GM12865 (cell line): ENCODE measurements at regions not wholly inside any gene's neighbourhood (a gene's known extent, or its start where the extent isn't known, plus 50 kb on each side); places are given as distances from the start of the nearest gene placed in this dataset.

Source experiments
- DNase-seq: peaks from one replicate; pipeline ENCODE4 v3.0.0; 2010; ENCODE audit warnings: low read depth
- H3K4me3 ChIP-seq: 2 replicates; pipeline ENCODE4 v1.5.1; 2011; ENCODE audit warnings: mild to moderate bottlenecking, low read depth, low read length, control low read depth
- TF ChIP-seq, protein P1 (sequence below): IDR thresholded peaks from 2 replicates; pipeline ENCODE4 v1.5.1; 2011; ENCODE audit warnings: low read length, control low read depth, low read depth, inconsistent platforms; ENCODE audit not compliant: insufficient read depth; ENCODE audit errors: missing control alignments

DNA sequence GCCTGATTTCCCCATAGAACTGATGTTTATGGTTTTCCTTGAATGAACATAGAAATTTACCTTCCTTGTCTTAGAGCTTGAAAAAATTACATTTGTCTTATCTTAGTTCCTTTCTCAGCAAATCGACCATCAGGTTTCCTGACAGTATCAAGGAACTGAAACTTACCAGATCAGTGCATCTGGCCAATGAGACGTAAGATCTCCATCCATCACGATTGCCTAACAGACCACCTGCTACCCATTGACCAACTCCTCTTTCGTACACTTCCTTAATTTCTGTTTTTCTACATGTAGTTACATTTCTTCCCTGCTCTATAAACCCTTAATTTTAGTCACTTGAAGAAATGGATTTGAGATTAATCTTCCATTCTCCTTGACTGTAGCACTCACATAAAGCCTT, 57.4 kb upstream of the TMPRSS15 start:
- no peak overlapping the region for H3K4me3 ChIP-seq
- TF ChIP-seq, protein P1, sequence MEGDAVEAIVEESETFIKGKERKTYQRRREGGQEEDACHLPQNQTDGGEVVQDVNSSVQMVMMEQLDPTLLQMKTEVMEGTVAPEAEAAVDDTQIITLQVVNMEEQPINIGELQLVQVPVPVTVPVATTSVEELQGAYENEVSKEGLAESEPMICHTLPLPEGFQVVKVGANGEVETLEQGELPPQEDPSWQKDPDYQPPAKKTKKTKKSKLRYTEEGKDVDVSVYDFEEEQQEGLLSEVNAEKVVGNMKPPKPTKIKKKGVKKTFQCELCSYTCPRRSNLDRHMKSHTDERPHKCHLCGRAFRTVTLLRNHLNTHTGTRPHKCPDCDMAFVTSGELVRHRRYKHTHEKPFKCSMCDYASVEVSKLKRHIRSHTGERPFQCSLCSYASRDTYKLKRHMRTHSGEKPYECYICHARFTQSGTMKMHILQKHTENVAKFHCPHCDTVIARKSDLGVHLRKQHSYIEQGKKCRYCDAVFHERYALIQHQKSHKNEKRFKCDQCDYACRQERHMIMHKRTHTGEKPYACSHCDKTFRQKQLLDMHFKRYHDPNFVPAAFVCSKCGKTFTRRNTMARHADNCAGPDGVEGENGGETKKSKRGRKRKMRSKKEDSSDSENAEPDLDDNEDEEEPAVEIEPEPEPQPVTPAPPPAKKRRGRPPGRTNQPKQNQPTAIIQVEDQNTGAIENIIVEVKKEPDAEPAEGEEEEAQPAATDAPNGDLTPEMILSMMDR = no peak
- no peak for DNase-seq

DNA sequence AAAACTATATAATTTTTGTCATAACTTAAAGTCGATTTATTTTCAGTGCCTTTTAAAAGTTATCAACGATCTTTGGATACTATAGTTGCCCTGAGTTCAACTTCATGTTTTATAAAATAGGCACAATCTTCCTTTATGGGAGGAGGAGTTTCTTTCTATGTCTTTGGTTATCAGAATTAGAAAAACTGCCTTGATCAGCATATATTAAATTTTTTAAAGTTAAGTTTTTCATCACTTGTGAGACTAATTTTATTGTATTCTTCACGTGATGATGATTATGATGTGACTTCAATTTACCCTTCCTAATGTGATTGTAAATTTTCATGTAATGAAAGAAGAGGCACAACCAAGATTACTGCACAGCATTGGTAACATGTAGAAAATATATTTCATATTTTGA, 58.2 kb upstream of the TMPRSS15 start:
- no peak overlapping the region for H3K4me3 ChIP-seq
- DNase-seq = no peak
- TF ChIP-seq, protein P1 = no peak

DNA sequence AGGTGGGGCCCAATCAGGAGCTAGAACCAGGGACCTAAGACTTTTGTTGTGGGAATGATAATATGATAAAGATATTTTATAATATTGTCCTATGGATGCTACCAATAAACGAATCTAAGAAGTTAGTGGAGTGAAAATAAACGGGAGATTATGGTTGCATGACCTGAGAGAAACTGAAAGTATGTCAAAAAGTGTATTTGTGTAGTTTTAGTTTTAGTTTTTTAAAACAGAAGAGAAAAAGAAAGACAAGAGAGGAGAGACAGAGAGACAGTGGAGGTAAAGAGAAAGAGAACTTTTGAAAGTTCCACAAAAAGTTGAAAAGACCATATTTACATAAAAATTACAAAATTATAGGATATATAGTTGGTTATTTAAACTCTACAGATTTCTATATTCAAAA, 64.1 kb upstream of the TMPRSS15 start:
- TF ChIP-seq, protein P1 = no peak
- DNase-seq = no peak
- H3K4me3 ChIP-seq = no peak overlapping the region; the same call in 1 of the 2 replicates

DNA sequence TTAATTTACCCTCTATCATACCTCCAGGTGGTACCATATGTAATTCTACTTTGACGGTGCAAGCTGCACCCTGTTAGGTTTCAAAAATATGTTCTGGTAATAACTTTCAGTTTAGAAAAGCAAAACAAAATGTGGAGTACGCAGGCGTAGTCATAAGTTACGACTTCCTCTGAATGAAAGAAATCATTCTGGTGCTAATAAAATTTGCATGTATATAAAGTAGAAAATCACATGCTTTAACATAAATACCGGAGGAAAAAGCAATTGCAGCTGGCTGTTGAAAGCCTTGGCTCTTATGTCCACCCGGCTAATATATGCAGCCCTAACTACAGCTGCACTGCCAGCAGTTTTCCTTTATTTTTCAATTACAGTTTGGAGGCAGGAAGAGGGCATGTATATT, 65.2 kb upstream of the TMPRSS15 start:
- DNase-seq = peak; percentile 17
- H3K4me3 ChIP-seq = peak overlapping the region; percentile 20; the same call in 1 of the 2 replicates
- TF ChIP-seq, protein P1 = no peak

DNA sequence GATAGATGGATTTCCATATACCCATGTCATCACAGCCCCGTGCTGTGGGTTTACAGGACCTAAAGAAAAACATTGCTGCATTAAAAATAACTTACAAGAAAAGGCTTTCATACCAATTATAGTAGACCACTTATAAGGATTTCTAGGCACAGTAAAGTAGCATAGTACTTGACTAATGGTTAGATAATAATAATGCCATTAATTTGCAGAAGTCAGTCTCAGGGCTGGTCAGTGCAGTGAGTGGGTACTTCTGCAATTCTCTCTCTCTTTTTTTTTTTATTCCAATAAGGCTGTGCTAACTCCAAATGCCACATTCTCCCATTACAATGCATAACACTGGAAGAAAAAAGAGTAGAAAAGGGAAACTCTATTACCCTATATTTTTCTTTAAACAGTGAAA, 73.1 kb upstream of the TMPRSS15 start:
- TF ChIP-seq, protein P1 = no peak
- DNase-seq = no peak
- no peak overlapping the region for H3K4me3 ChIP-seq

DNA sequence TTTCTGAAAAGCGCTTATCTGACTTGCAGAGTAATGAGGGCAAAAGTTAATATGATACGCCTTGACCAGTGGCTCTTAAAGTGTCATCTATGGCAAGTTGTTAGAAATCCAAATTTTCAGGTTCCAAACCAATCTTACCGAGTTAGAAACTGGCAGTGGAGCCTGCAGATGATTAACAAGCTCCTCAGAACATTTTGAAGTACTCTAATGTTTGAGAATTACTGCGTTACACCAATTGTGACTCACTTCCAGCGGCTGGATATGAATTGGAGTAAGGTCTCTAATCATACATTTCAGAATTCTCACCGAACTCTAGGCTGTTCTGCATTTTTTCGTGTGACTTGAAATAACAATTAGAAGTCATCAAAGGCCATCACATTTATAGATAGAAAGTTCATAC, 73.5 kb upstream of the TMPRSS15 start:
- TF ChIP-seq, protein P1 = no peak
- no peak overlapping the region for H3K4me3 ChIP-seq
- no peak for DNase-seq

DNA sequence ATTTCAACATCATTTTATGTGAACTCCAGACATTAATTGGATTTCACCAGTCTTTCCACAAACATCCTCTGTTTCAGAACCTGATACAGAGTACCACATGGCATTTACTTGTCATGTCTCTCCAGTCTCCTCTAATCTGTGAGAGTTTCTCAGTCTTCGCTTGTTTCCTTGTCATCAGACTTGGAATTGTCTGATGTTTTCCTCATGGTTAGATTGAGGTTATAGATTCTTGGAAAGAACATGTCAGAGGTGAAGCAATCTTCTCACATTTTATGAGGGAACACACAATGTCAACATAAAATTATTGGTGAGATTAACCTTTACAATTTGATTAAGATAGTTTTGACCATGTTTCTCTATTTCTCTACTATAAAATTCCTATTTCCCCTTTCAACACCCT, 74.9 kb upstream of the TMPRSS15 start:
- TF ChIP-seq, protein P1 = no peak
- no peak overlapping the region for H3K4me3 ChIP-seq
- no peak for DNase-seq
